ENCODE measurements at regions not wholly inside any gene's neighbourhood (a gene's known extent, or its start where the extent isn't known, plus 50 kb on each side); places are given as distances from the start of the nearest gene placed in this dataset.

- DNase-seq (no peak), ATAC-seq (ENCODE audit: low read depth) (no peak)
- peaks cover 2% of the 10 kb centered on the region for H3K27me3 Mint-ChIP-seq
- intact Hi-C loops (cut with micrococcal nuclease) = no loop called here
- no peaks in the 10 kb centered on the region for H3K4me1 Mint-ChIP-seq
- no peak overlapping the region for H3K4me3 Mint-ChIP-seq
- ChIA-PET CTCF (no interaction called here), POLR2A (interaction anchor here (0.6 kb wide), 1 partner anchor 447 kb away, joined by 17 read pairs; no protein-coding TSS in a partner anchor)
- no peaks in the 10 kb centered on the region for H3K9me3 Mint-ChIP-seq
- H3K27ac Mint-ChIP-seq = no peak overlapping the region
- no peak for TF ChIP-seq CTCF (IDR thresholded peaks at IDR 0.05)
- H3K36me3 Mint-ChIP-seq (ENCODE audit: low read depth) = no peaks in the 10 kb centered on the region
Observed at GRCh38 chr14:48853159-48853558, 733.0 kb downstream of the RPS29 start.

DNA sequence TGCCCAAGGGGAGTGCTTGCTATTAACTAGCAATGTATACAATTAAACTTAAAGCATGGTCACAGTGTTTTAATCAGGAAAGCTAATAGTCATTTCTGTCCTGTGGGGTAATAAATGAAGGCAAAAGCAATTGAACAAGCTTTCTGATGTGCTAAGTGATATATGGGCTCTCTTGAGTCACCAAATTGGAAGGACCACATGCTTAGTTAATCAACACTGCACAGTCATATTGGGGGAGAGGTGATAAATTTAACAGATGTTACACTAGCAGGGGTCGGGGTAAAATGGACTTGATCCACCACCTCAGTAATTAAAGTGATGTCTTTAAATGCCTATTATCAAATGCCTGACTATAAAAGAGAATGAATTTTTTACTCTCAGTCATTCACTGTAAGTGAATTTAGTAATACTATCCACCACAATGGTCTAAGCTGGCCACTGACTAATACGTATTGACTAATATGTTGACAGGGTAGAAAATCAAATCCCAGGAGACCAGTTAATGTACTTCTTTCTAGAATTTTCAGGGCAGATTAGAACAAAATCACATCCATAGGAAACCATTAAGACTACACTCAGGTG lies 736.3 kb downstream of the RPS29 start:
- ATAC-seq (ENCODE audit: low read depth) (no peak), DNase-seq (no peak)
- Mint-ChIP-seq H3K36me3 (ENCODE audit: low read depth) (no peaks in the 10 kb centered on the region), H3K27me3 (no peaks in the 10 kb centered on the region), H3K4me1 (no peaks in the 10 kb centered on the region), H3K27ac (no peak overlapping the region), H3K4me3 (no peak overlapping the region), H3K9me3 (no peaks in the 10 kb centered on the region)
- TF ChIP-seq CTCF (IDR thresholded peaks at IDR 0.05) = no peak
- intact Hi-C loops (cut with micrococcal nuclease) = no loop called here
- ChIA-PET POLR2A (no interaction called here), CTCF (no interaction called here)

- Mint-ChIP-seq H3K4me1 (no peaks in the 10 kb centered on the region), H3K36me3 (ENCODE audit: low read depth) (no peaks in the 10 kb centered on the region), H3K4me3 (no peak overlapping the region), H3K9me3 (no peaks in the 10 kb centered on the region), H3K27ac (no peak overlapping the region), H3K27me3 (no peaks in the 10 kb centered on the region)
- TF ChIP-seq CTCF (IDR thresholded peaks at IDR 0.05) = no peak
- ATAC-seq (ENCODE audit: low read depth) (no peak), DNase-seq (no peak)
- intact Hi-C loops (cut with micrococcal nuclease) = no loop called here
- POLR2A ChIA-PET = no interaction called here
- CTCF ChIA-PET = no interaction called here
Observed at GRCh38 chr14:48842785-48843184, 743.4 kb downstream of the RPS29 start.

DNA sequence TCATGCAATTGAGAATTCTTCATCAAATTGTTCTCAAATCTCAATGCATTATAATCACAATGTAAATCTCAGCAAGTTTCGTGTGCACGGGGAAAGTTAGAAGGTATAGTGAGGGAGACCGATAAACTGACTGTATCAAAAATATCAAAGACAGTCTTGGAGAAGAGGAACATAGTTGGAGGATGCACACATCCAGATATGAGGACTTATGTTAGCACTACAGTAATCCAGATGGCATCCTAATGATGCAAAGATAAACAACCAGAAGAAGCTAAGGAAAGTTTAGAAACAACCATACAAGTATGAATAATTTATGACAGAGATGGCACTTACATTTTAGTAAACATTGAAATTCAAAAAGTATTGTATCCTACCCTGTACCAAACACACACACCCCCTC lies 760.1 kb downstream of the RPS29 start:
- ATAC-seq (ENCODE audit: low read depth) = no peak
- Mint-ChIP-seq H3K27me3 (no peaks in the 10 kb centered on the region), H3K36me3 (ENCODE audit: low read depth) (no peaks in the 10 kb centered on the region), H3K27ac (no peak overlapping the region), H3K9me3 (no peaks in the 10 kb centered on the region), H3K4me1 (no peaks in the 10 kb centered on the region), H3K4me3 (no peak overlapping the region)
- ChIA-PET CTCF (no interaction called here), POLR2A (no interaction called here)
- no peak for DNase-seq
- intact Hi-C loops (cut with micrococcal nuclease) = no loop called here
- TF ChIP-seq CTCF (IDR thresholded peaks at IDR 0.05) = no peak

DNA sequence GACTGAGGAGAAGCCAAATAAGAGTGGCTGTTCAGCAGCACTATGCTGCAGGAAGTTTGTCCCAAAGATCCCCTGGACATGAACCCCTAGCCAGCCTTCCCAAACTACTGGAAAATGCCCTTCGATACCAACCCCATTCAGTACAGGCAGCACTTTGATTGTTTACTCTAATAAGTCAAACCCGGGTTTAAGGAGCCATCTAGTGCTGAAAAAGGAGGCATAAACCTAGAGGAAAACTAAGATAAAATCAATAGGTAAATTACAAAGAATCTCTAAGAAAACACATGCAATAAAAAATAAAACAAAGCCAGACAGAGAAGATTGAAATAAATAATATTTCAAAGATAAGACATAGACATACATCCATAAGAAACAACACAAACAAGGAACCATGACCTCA lies 771.6 kb downstream of the RPS29 start:
- no peaks in the 10 kb centered on the region for H3K4me1 Mint-ChIP-seq
- POLR2A ChIA-PET = no interaction called here
- ATAC-seq (ENCODE audit: low read depth) (no peak), DNase-seq (no peak)
- H3K4me3 Mint-ChIP-seq = no peak overlapping the region
- TF ChIP-seq CTCF (IDR thresholded peaks at IDR 0.05) = no peak
- H3K9me3 Mint-ChIP-seq = no peaks in the 10 kb centered on the region
- H3K36me3 Mint-ChIP-seq (ENCODE audit: low read depth) = no peaks in the 10 kb centered on the region
- no peaks in the 10 kb centered on the region for H3K27me3 Mint-ChIP-seq
- intact Hi-C loops (cut with micrococcal nuclease) = no loop called here
- CTCF ChIA-PET = no interaction called here
- no peak overlapping the region for H3K27ac Mint-ChIP-seq
